Astrocyte (in vitro differentiated cells and primary cell): ENCODE measurements at regions not wholly inside any gene's neighbourhood (a gene's known extent, or its start where the extent isn't known, plus 50 kb on each side); places are given as distances from the start of the nearest gene placed in this dataset.

Experiments used
- CTCF ChIP-seq: IDR thresholded peaks from 2 replicates; pipeline ENCODE4 v1.5.1; 2011; ENCODE audit warnings: low read depth, mild to moderate bottlenecking, inconsistent platforms, low read length, moderate library complexity; ENCODE audit not compliant: insufficient read depth
- EZH2 ChIP-seq: IDR thresholded peaks from 2 replicates; pipeline ENCODE4 v1.6.1; 2012; ENCODE audit warnings: mild to moderate bottlenecking, low read length, inconsistent platforms; ENCODE audit not compliant: insufficient read depth

- TF ChIP-seq CTCF: no peak
- no peak for TF ChIP-seq EZH2
Observed at GRCh38 chr7:398888-399287, 108.9 kb downstream of the FOXL3 start.
